Body of pancreas (tissue), 4 donors: ENCODE measurements at regions not wholly inside any gene's neighbourhood (a gene's known extent, or its start where the extent isn't known, plus 50 kb on each side); places are given as distances from the start of the nearest gene placed in this dataset.

Source experiments
- ATAC-seq: fragments of 150-250 bp; one replicate; pipeline ENCODE4 v1.9.1; 2016
- DNase-seq, 4 donors: peaks; one replicate each; pipeline ENCODE4 v3.0.0-alpha.2; 2019
- H3K27ac ChIP-seq, 4 donors: fragments of 200-600 bp; sonication (generic); 1 replicate in 3 of 4; 2 replicates in 1 of 4; pipeline versions ENCODE4 v1.5.1 to v1.6.1; 2016 to 2019; ENCODE audit warnings: mild to moderate bottlenecking in 1 of 4, mixed read lengths in 1 of 4, moderate library complexity in 1 of 4
- H3K27me3 ChIP-seq, 2 donors: fragments of 200-600 bp; sonication (generic); one replicate each; pipeline ENCODE4 v1.6.0; 2016; ENCODE audit warnings: mild to moderate bottlenecking in 1 of 2
- H3K36me3 ChIP-seq, 2 donors: fragments of 200-600 bp; sonication (generic); replicated peaks in 1 of 2; 2 replicates each; pipeline ENCODE4 v1.5.1; 2016; ENCODE audit warnings: low read depth in 2 of 2; ENCODE audit not compliant: insufficient read depth in 1 of 2
- H3K4me1 ChIP-seq: fragments of 200-600 bp; sonication (generic); one replicate; pipeline ENCODE4 v1.6.0; 2016
- H3K4me3 ChIP-seq, 2 donors: fragments of 200-600 bp; sonication (generic); 1 replicate in 1 of 2; 2 replicates in 1 of 2; pipeline ENCODE4 v1.5.1; 2016 to 2019
- H3K9me3 ChIP-seq, 3 donors: fragments of 200-600 bp; sonication (generic); 1 replicate in 2 of 3; 2 replicates in 1 of 3; pipeline ENCODE4 v1.5.1; 2016
- CTCF ChIP-seq, 7 experiments: fragments of 450-650 bp in 4 of 7; fragments of 200-600 bp in 3 of 7; sonication (generic) in 3 of 7; IDR thresholded peaks; one replicate each; pipeline ENCODE4 v1.5.1; 2016 to 2019; ENCODE audit warnings: antibody characterized with exemption in 7 of 7
- POLR2A ChIP-seq, 3 donors: fragments of 450-650 bp; IDR thresholded peaks; one replicate each; pipeline ENCODE4 v1.6.1; 2016; ENCODE audit warnings: antibody characterized with exemption in 3 of 3, mild to moderate bottlenecking in 2 of 3
- WGBS, 2 donors: methylation state at CpG; one replicate each; pipeline ENCODE4 v1.1.5; 2017; 5-methylcytosine and 5-hydroxymethylcytosine counted together
- intact Hi-C: fragments of 100-400 bp; cut with DNase I; formaldehyde crosslinking; loops from one replicate; pipeline ENCODE4 v1.15.1; 2023

- Histone ChIP-seq H3K27me3 (no peaks in the 10 kb centered on the region), H3K4me3 (no peak overlapping the region), H3K36me3 (no peaks in the 10 kb centered on the region), H3K9me3 (no peaks in the 10 kb centered on the region), H3K4me1 (no peaks in the 10 kb centered on the region), H3K27ac (no peak overlapping the region)
- intact Hi-C loops, result no loop called here
- ATAC-seq, result no peak
- no peak for DNase-seq
- WGBS, 2 donors, result 46 to 83% methylated on average over 1 of the region's 1 CpG
- TF ChIP-seq CTCF (IDR thresholded peaks at IDR 0.05) (no peak), POLR2A (IDR thresholded peaks at IDR 0.05) (no peak)
Observed at GRCh38 chr3:43964640-43965039, 273.9 kb downstream of the ABHD5 start.

DNA sequence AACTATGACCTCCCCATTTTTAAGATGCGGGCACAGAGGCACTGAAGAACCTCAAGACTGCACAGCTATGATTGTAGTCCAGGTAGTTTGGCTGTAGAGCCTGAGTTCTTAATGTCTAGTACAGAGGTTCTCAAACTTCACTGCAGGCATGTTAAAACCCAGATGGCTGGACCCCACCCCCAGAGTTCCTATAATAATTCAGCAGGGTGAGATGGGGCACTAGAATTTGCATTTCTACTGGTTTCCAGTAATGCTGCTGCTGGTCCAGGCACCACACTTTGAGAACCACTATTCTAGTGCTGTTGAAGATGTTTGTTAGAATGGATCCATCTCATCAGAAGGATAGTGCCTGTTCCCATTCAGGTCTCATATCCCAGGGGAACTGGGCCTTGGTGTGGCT is 274.9 kb downstream of the ABHD5 start:
- no peaks in the 10 kb centered on the region for H3K4me1 ChIP-seq
- ATAC-seq, result no peak
- TF ChIP-seq POLR2A (IDR thresholded peaks at IDR 0.05), result no peak
- TF ChIP-seq CTCF (IDR thresholded peaks at IDR 0.05), result no peak
- no peak for DNase-seq
- H3K27ac ChIP-seq, result no peak overlapping the region
- no peaks in the 10 kb centered on the region for H3K9me3 ChIP-seq
- WGBS, 2 donors, result 73 to 94% methylated on average over 1 of the region's 1 CpG
- H3K27me3 ChIP-seq, result no peaks in the 10 kb centered on the region
- intact Hi-C loops, result no loop called here
- no peak overlapping the region for H3K4me3 ChIP-seq
- no peaks in the 10 kb centered on the region for H3K36me3 ChIP-seq

- Histone ChIP-seq H3K9me3 (no peaks in the 10 kb centered on the region), H3K36me3 (no peaks in the 10 kb centered on the region), H3K4me3 (no peak overlapping the region), H3K27ac (no peak overlapping the region), H3K27me3 (no peaks in the 10 kb centered on the region), H3K4me1 (no peaks in the 10 kb centered on the region)
- no peak for DNase-seq
- intact Hi-C loops, result no loop called here
- no peak for ATAC-seq
- no peak for TF ChIP-seq POLR2A (IDR thresholded peaks at IDR 0.05)
- WGBS, 2 donors, result 75 to 76% methylated on average over 6 of the region's 6 CpGs
Observed at GRCh38 chr3:43966126-43966525, 275.4 kb downstream of the ABHD5 start.

GRCh38 chr3:43966530-43966929 is 275.2 kb upstream of the TOPAZ1 start:
- no peak for DNase-seq
- no peak for ATAC-seq
- H3K4me1 ChIP-seq, result no peaks in the 10 kb centered on the region
- no peaks in the 10 kb centered on the region for H3K27me3 ChIP-seq
- H3K36me3 ChIP-seq, result no peaks in the 10 kb centered on the region
- intact Hi-C loops, result no loop called here
- WGBS, 2 donors, result 72 to 79% methylated on average over 3 of the region's 3 CpGs
- H3K27ac ChIP-seq, result no peak overlapping the region
- H3K4me3 ChIP-seq, result no peak overlapping the region
- TF ChIP-seq POLR2A (IDR thresholded peaks at IDR 0.05) (no peak), CTCF (IDR thresholded peaks at IDR 0.05) (no peak)
- H3K9me3 ChIP-seq, result no peaks in the 10 kb centered on the region

DNA sequence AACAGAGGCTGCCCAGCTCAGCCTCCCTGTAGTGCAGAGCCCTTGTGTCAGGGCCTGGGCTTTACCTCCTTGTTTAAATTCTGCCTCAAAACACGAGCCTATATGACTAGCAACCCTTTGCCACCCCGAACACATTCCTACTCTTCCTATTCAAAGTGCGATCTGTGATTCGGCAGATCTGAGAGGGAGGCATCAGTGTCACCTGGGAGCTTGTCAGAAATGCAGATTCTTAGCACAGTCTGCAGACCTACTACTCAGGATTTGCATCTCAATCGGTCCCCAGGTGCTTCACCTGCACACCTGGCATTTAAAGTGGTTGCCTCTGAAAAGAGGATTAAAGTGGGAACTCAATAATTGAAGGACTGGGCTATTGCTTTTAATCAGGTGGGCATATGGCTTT is 273.2 kb upstream of the TOPAZ1 start:
- Histone ChIP-seq H3K27ac (no peak overlapping the region), H3K27me3 (no peaks in the 10 kb centered on the region), H3K4me1 (no peaks in the 10 kb centered on the region), H3K9me3 (no peaks in the 10 kb centered on the region), H3K36me3 (no peaks in the 10 kb centered on the region), H3K4me3 (no peak overlapping the region)
- no peak for ATAC-seq
- no peak for TF ChIP-seq CTCF (IDR thresholded peaks at IDR 0.05)
- TF ChIP-seq POLR2A (IDR thresholded peaks at IDR 0.05), result no peak
- no peak for DNase-seq
- intact Hi-C loops, result no loop called here
- 26% methylated on average over 5 of the region's 5 CpGs for WGBS, 2 donors
